Right hindlimb (tissue), 1 donor: ENCODE measurements at regions not wholly inside any gene's neighbourhood (a gene's known extent, or its start where the extent isn't known, plus 50 kb on each side); places are given as distances from the start of the nearest gene placed in this dataset.

ENCODE experiments used
- DNase-seq: peaks from one replicate; pipeline ENCODE4 v3.0.0-alpha.2; 2018

DNA sequence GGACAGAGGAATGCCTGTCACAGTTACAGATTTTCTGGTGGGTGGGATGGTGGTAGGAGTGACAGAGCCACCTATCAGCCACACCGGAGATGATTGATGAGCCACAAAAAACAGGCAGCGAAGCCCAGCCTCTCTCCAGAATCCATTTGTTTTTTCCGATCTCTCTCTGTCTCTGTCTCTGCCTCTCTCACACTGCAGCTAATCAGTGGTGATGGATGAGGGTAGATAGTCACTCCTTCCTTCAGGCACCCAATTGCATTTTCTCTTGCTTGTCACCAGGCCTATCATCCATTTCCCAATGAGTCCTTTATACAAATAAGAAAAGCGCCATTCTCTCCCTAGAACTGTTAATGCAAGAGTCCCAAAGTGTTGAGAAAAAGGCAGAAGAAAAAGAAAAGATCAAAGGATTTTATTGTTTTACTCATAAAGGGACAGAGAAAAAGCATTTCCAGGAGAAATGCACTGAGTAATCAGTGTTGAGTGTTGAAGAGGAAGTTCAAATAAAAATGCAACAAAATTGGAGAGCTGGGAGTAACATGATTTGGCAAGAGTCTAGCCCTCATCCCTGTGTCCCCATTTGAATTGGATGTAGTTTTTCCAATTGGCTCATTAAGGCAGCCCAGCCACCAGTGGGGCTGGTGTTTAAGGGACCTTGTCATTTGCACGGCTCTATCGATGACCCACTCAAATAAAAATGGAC lies 1089.3 kb downstream of the TUSC7 start:
- DNase-seq = no peak

DNA sequence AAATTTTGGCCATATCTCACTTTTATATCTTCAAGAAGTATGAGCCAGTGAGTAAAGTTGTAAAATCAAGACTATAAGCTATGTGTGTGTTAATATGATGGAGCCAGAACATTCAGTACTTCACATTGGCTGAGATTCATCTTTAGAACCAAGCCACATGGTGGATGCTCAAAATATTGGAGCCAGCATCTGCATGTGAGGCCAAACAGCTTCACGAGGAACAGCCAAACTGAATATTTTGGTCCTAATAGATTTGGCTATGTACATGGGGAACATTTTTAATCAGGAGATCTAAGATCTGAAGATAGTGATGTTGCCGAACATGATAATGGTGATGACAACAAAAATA lies 1089.8 kb downstream of the TUSC7 start:
- no peak for DNase-seq

DNA sequence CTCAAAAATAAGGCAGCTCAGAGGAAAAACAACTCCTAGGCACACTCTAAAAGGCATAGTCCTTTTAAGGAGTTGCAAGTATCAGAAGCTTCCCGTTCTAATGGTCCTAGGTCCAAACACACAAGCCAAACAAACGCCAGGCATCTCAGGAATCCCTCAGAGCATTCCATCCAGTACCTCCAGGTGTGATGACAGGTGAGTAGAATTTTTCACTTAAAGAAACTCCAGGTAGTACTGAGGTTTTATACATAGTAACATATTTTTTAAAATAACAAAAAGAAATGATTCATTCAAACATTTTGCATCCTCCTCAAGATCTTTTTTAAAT lies 1092.3 kb downstream of the TUSC7 start:
- DNase-seq = no peak

DNA sequence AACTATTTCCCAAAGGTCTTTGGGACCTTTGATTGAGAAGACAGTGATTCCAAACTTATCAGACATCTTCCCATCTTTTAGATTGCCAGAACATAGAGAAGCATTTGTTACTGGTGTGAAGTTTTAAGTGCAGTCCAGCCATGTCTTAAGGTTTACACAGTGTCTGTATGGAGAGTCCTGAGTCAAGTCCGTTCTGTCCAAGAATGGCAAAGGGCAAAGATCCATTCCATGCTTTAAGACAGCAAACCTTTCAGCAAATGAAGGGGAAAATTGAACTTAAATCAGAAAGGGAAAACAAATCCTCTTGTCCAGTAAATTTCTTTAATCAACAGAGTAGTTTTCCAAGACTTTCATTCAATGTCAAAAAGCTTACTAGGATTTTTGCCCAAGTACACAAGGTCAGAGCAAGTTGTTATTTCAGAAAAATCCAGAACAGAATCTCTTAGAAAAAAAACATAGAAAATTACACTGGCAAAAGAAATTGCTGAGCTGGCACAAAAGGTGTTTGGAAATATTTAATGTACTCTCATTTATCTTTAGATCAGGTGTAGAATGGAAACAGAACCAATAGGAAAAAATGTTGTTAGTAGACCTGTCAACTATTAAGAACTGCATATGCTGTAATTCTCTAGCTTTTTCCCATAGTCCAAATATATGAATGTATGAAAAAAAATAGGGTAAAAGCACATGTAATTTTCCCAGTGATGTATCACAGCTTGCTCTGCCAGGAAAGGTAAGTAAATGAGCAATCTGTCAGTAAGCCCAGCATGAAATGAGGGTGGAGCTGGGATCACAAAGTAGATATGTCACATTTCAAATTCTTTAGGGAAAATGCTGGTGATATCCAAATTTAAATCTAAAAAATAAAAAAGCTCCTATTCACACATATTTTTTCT lies 1099.9 kb downstream of the TUSC7 start:
- DNase-seq = no peak

DNA sequence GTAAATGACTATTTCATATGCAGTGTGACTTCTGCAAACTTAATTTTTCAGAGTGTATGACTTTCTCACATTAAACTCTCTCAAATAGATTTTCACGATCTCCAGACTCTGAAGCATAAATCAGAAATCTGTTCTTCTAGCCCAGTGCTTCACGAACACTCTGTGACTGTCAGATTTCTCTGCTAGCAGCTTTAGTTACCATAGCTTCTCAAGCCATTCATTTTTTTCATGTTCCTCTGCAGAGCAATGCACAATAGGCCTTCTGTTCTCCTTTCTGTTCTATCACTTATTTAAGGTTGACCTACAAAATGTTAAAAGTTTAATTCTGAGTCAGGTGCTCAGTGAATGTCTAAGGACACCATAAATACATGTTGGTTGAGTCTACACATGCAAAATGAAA lies 1102.2 kb downstream of the TUSC7 start:
- no peak for DNase-seq

DNA sequence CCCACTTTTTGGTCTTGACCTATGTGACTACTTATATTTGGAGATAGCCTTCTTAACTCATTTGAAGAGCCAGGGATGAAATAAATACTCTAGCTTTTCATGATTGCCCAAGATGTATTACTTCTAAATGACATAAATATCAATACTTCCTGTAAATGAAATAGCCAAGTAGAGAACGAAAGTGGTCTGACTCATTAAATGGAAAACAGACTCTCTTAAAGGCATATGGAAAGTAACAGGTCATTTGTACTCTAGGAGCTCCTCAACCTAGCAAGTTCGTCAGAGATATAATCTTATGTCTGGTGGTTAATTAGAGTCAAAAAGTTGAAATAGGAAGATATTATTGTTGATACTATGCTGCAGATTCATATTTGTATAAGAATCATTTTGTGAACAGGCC lies 1105.4 kb downstream of the TUSC7 start:
- DNase-seq = no peak

DNA sequence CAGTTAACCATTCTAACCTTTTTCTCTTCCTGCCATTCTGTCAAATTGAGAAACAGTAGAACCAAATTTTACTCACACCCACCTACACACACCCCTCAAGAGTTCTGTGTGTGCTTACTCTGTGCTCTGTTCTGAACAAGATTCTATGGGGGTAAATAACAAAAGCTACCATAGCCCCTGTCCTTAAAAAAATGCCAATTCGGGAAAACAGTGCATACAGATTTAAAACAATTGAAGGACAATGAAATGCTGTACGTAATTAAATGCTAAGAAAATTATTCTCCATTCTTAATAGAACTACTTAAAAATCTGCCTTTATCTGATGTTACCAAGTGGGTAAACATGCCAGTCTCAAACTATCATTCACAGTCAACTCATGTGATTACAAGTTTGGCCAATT lies 1107.5 kb downstream of the TUSC7 start:
- DNase-seq = no peak

DNA sequence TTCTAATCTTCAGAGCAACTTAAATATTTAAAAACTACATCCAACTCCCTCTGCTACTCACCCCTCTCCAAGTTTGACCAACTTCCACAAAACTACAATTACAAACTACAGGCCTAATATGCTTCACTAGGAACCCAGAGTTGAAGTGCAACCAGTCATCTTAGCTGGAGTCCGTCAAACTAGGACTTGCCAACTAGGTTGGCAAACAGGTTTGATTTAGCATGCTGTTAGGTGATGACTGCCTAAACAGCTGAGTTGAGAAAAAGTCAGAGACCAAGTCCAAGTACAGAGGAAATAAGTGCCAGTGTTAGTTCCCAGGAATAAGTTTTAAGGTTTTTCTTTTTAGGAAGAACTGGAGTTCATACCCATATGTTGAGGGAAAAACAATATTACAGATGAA lies 1109.0 kb downstream of the TUSC7 start:
- no peak for DNase-seq

DNA sequence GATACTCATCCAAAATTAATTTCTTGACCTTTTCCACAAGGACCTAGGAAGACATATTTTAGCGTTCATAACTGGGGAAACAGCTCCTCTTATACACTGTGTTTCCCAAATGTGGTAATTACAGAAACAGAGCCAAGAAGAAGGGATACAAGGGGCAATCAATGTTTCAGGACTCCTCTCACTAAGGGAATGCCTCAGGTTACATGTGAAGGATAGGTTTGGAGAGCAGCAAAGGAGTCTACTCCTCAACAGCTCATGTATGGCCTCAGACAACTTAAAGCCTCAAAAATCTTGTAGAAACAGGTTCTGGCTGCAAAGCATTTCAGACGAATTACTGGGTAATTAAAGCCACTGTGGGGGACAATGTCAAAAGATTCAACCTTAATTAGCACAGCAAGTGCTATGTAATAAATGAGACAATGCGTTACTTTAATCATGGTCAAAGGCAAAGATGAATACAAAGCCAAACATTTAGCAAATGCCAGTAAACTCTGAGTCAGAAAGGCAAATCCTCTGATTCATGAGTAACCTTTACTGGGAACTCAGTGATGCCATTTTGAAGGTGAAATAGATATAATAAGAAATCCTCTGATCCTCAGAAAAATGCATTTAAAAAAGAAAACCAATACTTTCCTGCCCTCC lies 1111.2 kb downstream of the TUSC7 start:
- no peak for DNase-seq

DNA sequence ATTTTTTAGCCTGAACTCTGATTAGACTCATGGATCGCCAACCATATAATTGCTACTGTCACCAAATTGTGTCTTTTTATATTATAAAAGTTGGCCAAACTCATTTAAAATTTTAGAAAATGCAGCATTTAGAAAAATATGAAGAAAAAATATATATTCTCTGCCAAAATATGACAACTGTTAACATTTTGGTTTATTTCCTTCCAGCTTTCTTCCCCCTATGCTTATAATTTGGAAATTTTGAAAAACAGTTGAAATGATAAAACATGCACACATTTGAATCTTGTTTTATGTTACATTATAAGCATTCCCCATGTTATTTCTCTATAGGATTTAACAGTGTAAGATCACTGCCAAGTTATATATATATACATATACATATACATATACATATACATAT lies 1112.8 kb downstream of the TUSC7 start:
- DNase-seq = no peak

DNA sequence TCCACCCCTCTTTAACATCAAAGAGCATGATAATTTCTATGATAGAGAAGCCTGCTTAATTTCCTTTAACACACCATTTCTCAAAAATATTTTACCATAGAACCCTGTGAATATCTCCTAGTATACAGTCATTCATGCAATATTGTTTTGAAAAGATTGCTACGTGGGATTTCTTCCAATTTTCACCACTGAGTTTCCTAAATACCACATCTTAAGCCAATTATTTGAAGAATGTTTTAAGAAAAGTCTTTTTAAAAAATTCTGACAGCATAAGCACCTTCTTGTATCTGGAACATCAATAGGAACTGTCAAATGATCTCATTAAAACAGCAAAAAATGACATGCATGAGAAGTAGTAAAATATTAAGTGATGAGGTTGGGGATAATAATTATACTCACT lies 1126.7 kb downstream of the TUSC7 start:
- DNase-seq = no peak

DNA sequence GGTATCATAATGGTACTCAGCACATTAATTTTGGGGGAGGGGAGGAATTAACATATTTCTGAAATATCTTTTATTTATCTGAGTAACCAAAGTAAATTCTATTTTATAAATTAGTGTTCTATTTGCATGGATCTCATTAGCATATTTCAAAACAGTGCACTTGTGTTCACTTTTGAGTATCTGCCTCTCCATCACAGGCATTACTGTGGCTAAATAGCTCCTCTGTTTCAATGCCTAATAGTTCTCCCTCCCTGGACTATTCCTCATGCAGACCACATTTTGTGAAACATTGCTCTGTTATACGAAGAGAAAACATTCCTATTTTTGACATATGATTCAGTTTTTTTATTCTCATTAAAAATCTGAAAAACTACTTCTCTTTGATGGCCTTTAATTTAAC lies 1127.8 kb downstream of the TUSC7 start:
- DNase-seq = no peak

DNA sequence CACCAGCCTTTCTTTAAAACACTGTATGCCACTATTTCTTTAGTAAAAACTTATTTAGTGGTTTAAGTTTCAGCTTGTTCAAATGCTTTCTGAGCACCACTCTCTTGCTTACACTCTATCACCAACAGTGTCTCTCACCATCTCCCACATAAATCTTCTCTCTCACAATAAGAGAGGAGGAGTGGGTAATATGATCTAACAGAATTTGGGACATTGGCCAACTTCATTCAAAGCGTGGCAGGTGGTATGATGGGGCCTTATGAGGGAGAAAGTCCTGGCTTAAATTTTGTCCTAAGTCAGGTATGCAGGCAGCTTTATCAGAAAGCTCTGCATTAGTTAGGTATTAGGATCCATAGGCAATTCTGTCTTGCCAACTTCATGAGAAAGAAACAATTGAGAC lies 1132.5 kb downstream of the TUSC7 start:
- DNase-seq = no peak

DNA sequence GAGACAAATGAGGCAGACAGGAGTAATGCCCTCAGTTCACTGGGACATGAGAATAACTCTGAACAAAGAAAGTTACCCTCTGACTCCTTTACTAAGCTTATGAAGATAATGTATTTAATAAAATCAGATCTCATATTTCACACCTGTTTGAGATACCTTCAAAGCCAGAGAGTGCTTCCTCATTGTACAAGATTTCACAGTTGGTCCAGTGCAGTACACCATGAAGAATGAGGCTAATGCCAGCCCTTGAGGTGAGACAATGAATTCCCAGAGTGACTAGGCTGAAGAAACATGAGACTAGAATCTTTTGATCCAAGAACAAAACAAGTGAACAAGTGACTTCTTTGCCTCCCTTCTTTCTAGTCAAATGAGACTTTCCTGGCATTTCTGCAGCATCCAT lies 1133.8 kb downstream of the TUSC7 start:
- no peak for DNase-seq

DNA sequence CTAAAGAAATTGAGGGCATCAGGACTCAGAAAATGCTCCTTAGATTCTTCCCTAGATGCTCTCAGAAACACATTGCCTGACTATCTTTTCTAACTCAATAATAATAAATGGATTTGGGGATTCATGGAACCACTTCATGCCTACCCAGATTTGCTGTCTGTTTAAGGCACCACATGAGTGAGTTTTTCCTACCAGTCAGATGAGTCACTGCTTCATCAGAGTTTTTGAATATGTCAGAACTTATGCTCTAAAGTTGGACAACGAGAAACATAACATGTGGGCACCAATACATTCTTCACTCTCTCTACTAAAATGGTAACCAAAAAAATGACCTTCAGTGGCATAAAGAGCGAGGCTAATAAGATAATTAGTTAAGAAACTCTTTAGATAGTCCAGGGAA lies 1135.1 kb downstream of the TUSC7 start:
- no peak for DNase-seq

DNA sequence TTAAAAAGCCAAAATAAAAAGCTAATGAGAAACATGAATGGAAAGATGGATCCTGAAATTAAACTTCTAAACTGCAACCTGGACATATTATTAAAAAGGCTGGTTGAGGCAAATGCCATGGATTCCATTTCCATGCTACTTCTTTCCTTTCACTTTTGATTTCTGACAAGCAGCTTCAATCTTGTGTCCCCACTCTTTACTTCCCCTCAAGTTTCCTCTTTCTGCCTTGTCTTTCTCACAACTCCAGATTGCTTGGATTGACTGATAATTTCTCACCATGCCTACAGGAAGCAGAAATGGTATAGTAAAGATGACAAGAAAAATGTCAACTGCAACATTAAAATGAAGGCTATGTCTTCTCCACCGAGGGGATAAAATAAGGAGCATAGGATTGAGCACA lies 1136.7 kb downstream of the TUSC7 start:
- DNase-seq = no peak

DNA sequence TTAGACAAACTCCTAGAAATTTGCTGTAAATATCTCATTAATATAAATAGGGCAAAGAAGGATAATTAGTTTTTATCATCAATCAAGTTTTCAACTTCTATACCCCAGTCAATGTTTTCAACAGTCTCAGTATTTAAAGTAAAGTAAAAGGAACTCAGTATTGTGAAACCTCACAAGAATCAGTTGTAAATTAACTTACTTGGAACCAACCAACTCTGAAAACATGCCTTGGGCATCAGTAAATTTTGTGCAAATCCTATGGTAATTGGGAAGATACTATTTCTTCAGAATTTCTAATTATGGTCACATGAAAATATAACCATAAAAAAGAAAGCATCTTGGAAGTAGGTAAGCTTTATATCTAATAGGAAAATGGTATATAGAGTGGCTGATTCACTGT lies 1139.0 kb downstream of the TUSC7 start:
- DNase-seq = no peak

DNA sequence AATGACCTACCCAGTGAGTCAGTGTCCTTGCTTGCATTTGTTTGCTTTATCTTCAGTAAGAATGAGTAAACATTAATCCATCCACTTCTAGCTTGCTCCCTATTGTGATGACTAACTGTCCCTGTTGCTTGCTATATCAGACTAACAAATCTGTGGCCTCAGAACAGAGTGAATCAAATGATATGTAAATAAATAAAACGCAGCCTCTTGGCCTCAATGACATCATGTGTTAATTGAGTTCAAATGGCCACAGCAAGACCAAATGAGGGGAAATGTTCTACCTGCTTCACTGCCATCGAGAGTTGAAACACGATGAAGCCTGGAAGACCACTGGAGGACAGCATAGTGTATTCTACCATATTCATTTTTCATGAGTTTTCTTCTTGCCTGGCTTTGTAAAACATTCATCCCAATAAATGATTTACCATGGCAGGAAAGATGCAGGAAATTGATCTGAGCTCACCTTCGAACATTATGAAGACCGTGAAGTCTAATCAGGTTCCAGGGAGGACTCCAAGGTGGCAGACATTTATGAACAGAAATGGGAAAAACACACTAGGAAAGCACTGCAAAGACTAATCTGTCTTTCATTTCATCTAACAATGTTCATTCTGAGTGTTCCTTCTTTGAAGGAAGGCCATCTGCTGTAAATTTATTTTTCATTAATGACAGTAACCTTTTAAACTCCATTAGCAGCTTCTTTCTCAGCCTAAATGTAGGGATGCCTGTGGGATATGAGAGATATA lies 1144.5 kb downstream of the TUSC7 start:
- DNase-seq = no peak

DNA sequence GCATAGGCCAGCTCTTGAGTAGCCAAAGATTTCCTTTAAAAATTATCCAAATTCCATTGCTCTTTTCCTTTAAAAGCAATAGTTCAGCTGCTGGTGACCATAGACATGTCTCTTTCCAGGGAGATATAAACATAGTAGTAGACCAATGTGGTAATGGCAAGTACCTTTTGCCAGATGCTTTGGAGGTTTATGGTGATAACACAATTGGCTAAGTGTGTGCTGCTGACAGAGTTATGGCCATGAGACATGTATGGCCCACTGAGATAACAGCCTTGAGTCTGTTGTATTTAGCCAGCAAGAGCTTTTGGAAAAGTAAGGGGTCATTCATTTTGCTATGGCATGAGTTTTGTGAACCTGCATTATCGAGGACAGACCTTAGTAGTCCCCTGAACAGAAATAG lies 1146.8 kb downstream of the TUSC7 start:
- DNase-seq = no peak

DNA sequence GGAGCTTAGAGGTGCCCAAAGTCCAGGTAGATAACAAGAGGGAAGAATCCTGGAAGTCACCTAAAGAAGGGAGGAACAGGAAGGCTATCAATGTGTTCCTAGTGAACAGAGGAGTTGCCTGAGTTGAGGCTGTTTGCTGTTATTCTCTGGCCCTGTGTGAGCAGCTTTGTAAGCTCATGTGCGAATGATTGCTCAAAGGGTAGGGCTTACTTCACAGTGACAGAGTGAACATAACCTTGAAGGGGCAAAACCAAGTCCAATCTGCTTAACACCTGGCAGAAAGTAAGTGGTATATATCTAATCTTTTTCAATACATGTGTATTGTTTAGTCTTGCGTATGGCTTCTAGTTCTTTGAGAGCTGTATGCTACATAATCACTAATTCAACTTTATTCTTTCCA lies 1153.6 kb downstream of the TUSC7 start:
- DNase-seq = no peak

DNA sequence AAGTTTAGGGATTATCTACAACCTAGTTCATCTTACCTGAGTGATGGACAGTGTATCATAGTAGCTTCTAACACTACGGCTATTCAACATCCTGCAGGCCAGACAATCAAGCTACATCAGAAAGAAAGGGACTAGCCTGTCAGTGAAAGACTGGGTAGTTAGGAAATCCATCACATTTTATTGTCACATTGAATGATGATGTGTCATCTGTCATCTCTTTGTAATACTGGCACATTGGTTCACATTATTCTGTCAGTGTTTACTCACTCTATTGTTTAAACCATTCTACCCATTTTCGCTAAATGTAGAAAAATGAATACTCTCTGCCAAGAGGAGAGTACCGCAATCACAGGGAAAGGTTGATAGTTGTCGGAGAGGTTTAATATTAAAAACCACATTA lies 1155.8 kb downstream of the TUSC7 start:
- DNase-seq = no peak

DNA sequence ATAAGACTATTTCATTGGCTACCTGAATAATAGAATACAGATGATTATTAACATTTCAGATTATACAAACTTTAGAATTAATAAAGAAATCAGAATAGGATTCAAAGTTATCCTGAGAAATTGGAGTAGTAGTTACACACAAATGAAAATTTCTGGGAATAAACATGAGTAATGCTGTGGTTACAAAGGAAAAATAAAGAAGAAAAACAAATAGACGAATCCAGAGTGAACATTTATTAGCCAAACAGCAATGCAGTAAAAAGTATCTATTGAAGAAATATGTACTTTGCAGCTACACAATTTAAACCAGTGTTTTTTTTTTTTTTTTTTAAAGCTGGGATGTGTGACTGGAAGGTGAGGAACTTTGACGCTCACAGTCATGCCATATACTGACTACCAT lies 1159.2 kb downstream of the TUSC7 start:
- no peak for DNase-seq

DNA sequence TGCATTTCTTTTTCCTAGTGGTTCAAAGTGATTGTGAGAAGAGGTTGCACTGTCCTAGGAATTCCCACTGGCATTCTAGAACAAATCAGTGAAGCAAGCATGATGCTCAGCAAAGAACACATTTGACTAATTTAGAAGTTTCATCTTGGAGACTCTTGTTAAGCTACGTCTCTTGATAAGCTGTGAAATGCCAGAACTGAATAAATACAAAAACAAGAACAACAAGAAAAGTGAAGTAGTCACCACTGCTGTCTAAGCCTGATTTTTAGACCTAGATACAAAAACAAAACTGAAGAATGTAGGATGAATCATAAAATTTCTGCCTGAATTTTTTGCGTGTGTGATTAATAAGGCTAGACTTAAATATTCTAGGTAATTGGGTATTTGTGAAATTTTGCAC lies 1162.4 kb downstream of the TUSC7 start:
- no peak for DNase-seq
